ENCODE measurements at regions not wholly inside any gene's neighbourhood (a gene's known extent, or its start where the extent isn't known, plus 50 kb on each side); places are given as distances from the start of the nearest gene placed in this dataset.

DNA sequence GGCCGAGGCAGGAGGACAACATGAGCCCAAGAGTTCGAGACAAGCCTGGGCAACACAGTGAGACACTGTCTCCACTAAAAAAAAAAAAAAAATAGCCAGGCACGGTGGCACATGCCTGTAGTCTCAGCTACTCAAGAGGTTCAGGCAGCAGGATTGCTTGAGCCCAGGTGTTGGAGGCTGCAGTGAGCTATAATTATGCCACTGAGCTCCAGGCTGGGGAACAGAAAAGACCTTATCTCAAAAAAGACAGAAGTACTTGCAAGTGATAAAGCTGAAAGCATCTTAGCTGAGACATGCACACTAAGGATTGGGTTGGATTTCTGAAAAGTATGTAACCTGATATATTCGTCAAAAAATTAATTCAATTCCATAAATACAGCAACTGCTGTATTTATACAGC, 68.4 kb downstream of the PPP1R3C start:
- Histone ChIP-seq H3K36me3 (ENCODE audit: control insufficient read depth in 3 of 3, insufficient read depth in 3 of 3, low read length in 3 of 3) (no peaks in the 10 kb centered on the region), H3K4me3 (ENCODE audit: low read length in 3 of 3) (no peak overlapping the region), H3K4me1 (ENCODE audit: control insufficient read depth in 3 of 3, insufficient read depth in 3 of 3, low read length in 3 of 3) (peaks cover 21 to 42% (median 26%) of the 10 kb centered on the region in 3 donors), H3K27ac (ENCODE audit: low read depth, low read length) (peak overlapping the region; percentile 75), H3K27me3 (ENCODE audit: control insufficient read depth in 3 of 3, insufficient read depth in 3 of 3, low read length in 3 of 3) (no peaks in the 10 kb centered on the region), H3K9me3 (ENCODE audit: control insufficient read depth in 3 of 3, low read length in 3 of 3) (no peaks in the 10 kb centered on the region), H3K9ac (ENCODE audit: low read depth in 1 of 3, low read length in 3 of 3) (peak overlapping the region; percentile 24 to 70 (median 47))
